K562 (cell line): ENCODE measurements at regions not wholly inside any gene's neighbourhood (a gene's known extent, or its start where the extent isn't known, plus 50 kb on each side); places are given as distances from the start of the nearest gene placed in this dataset.

Source experiments
- ATAC-seq: fragments of 200-7000 bp; cut with Tn5 transposase; 3 replicates; pipeline ENCODE4 v1.9.1; 2020; ENCODE audit warnings: moderate library complexity
- BruUV-seq: library from RNA; stranded (reverse); fragments of 400-500 nt; replicated peaks from 2 replicates; lab custom pipeline; 2021; lab: Mats Ljungman, UMichigan
- CTCF ChIA-PET: fragments of 300-600 bp; formaldehyde crosslinking; extraction: SDS; loops from one replicate; lab custom pipeline; 2021; ENCODE audit warnings: low intra/inter-chr PET ratio; lab: Yijun Ruan, JAX
- POLR2A ChIA-PET: fragments of 300-600, 350-650 bp; sonication (Branson Sonifier 250); formaldehyde crosslinking; extraction: SDS; loops from one replicate; lab custom pipeline; 2021; ENCODE audit warnings: antibody characterized with exemption, inconsistent platforms; lab: Yijun Ruan, JAX
- DNase-seq, 4 experiments: peaks; one replicate each; pipeline versions ENCODE4 v3.0.0 to v3.0.0-alpha.2; 2011 to 2018; ENCODE audit warnings: low spot score in 3 of 4, mixed read lengths in 3 of 4; ENCODE audit errors: extremely low read depth in 1 of 4
- FAIRE-seq: peaks from 2 replicates; lab custom pipeline; 2011; peaks lifted over from hg19 to GRCh38; lab: Jason Lieb, UNC
- H2AFZ ChIP-seq: 2 replicates; pipeline ENCODE4 v1.6.0; 2011; ENCODE audit warnings: low read depth, low read length, control low read depth, inconsistent platforms
- H3K27ac ChIP-seq: fragments of 200-600 bp; 3 replicates; pipeline ENCODE4 v1.8.0; 2011; ENCODE audit warnings: low read depth, mild to moderate bottlenecking, control low read depth, inconsistent platforms, low read length, moderate library complexity, mixed read lengths; ENCODE audit errors: extremely low read depth
- H3K27me3 ChIP-seq, 2 experiments: fragments of 300-600 bp in 1 of 2; 2 replicates in 1 of 2; 3 replicates in 1 of 2; pipeline versions ENCODE4 v1.6.0 to v1.8.0; 2011; ENCODE audit warnings: inconsistent platforms in 2 of 2, low read length in 2 of 2, mild to moderate bottlenecking in 1 of 2, mixed read lengths in 1 of 2, moderate library complexity in 1 of 2; ENCODE audit not compliant: control insufficient read depth in 2 of 2, insufficient read depth in 2 of 2
- H3K36me3 ChIP-seq: fragments of 300-600 bp; 3 replicates; pipeline ENCODE4 v1.8.0; 2011; ENCODE audit warnings: mild to moderate bottlenecking, low read length, inconsistent platforms; ENCODE audit not compliant: control insufficient read depth, insufficient read depth
- H3K4me1 ChIP-seq, 2 experiments: fragments of 200-600 bp in 1 of 2; replicated peaks in 1 of 2; 2 replicates in 1 of 2; 3 replicates in 1 of 2; pipeline versions ENCODE4 v1.5.1 to v1.8.0; 2011; ENCODE audit warnings: inconsistent platforms in 2 of 2, low read length in 2 of 2, mild to moderate bottlenecking in 1 of 2, mixed read lengths in 1 of 2, moderate library complexity in 1 of 2; ENCODE audit not compliant: control insufficient read depth in 2 of 2, insufficient read depth in 2 of 2
- H3K4me2 ChIP-seq: 2 replicates; pipeline ENCODE4 v1.6.1; 2011; ENCODE audit warnings: low read length, control low read depth, inconsistent platforms, mixed read lengths; ENCODE audit not compliant: insufficient read depth
- H3K4me3 ChIP-seq: fragments of 200-600 bp; sonication (generic), shearing (Covaris generic); 2 replicates; pipeline ENCODE4 v1.5.1; 2016; ENCODE audit warnings: control low read depth, inconsistent platforms
- H3K79me2 ChIP-seq: fragments of 200-600 bp; 3 replicates; pipeline ENCODE4 v1.8.0; 2011; ENCODE audit warnings: low read length, inconsistent platforms; ENCODE audit not compliant: control insufficient read depth, insufficient read depth
- H3K9ac ChIP-seq, 2 experiments: 2 replicates each; pipeline versions ENCODE4 v1.6.0 to v1.6.1; 2011; ENCODE audit warnings: low read depth in 2 of 2, low read length in 2 of 2, control low read depth in 1 of 2, inconsistent platforms in 1 of 2, mild to moderate bottlenecking in 1 of 2, mixed read lengths in 1 of 2; ENCODE audit not compliant: insufficient read depth in 1 of 2
- H3K9me1 ChIP-seq: one replicate; pipeline ENCODE4 v1.6.0; 2011; ENCODE audit warnings: inconsistent platforms, mild to moderate bottlenecking, low read length, moderate library complexity; ENCODE audit not compliant: control insufficient read depth, insufficient read depth
- H3K9me3 ChIP-seq: replicated peaks from 2 replicates; pipeline ENCODE4 v1.5.1; 2011; ENCODE audit warnings: low read depth, low read length, inconsistent platforms; ENCODE audit not compliant: control insufficient read depth, insufficient read depth
- H4K20me1 ChIP-seq: replicated peaks from 2 replicates; pipeline ENCODE4 v1.6.1; 2011; ENCODE audit warnings: low read length, inconsistent platforms, mixed read lengths; ENCODE audit not compliant: control insufficient read depth, insufficient read depth
- EP300 ChIP-seq: IDR thresholded peaks from 2 replicates; pipeline ENCODE4 v1.6.1; 2012; ENCODE audit warnings: low read length, improper control_type of control experiment
- NR1H2 ChIP-seq: sonication (generic); formaldehyde crosslinking; IDR thresholded peaks from 2 replicates; pipeline ENCODE4 v1.4.0; 2020; ENCODE audit warnings: mild to moderate bottlenecking, missing genetic modification reagents
- SNRNP70 ChIP-seq: fragments of 200-400 bp; formaldehyde crosslinking; optimal IDR thresholded peaks from 2 replicates; pipeline ENCODE3; 2017; ENCODE audit warnings: low read depth, low read length
- TCFL5 ChIP-seq: fragments of 250-450 bp; sonication (Bioruptor Pico); conservative IDR thresholded peaks from 2 replicates; pipeline ENCODE4 v1.6.1; 2021; ENCODE audit warnings: mild to moderate bottlenecking, moderate library complexity, matching md5 sums
- ZKSCAN1 ChIP-seq: fragments of 150-350 bp; IDR thresholded peaks from 2 replicates; pipeline ENCODE4 v1.6.1; 2016; ENCODE audit warnings: low read depth, low read length
- in situ Hi-C: fragments of 300-500 bp; cut with MboI; formaldehyde crosslinking; loops from 4 replicates; pipeline ENCODE4 v1.15.0; 2018; ENCODE audit warnings: inconsistent platforms, mixed read lengths
- intact Hi-C: fragments of 100-400 bp; cut with micrococcal nuclease; formaldehyde crosslinking; loops from 2 replicates; pipeline ENCODE4 v1.14.2; 2022
- TF ChIP-seq, protein P1 (sequence below): sonication (generic); formaldehyde crosslinking; IDR thresholded peaks from 2 replicates; pipeline ENCODE4 v1.8.1; 2022; ENCODE audit warnings: missing genetic modification reagents
- TF ChIP-seq, protein P2 (sequence below): fragments of 450-650 bp; IDR thresholded peaks from 2 replicates; pipeline ENCODE4 v1.6.1; 2016; ENCODE audit warnings: mild to moderate bottlenecking, moderate library complexity

- TF ChIP-seq TCFL5 (CRISPR knock-in tag), result no peak
These were observed 253.9 kb downstream of the CEMIP2 start (continued) for GRCh38 chr9:71514344-71514975.

DNA sequence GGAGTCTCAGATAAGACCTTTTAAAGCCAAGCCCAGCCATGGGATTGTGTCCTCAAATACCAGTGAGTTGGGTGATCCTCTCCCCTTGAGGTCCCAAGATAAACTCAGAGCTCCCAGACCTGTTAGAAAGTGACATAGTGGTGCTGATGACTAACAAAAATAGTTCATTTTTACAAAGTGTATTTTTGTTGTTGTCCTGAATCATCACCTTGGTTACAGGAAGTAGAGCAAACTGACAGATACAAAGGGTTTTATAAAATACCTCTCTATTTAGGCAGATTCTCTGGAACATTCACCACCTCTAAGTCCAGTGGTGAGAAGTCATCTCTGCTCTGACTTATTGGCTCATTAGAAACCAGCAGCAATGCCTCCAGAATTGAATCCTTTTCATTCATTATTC lies 259.3 kb downstream of the CEMIP2 start:
- Histone ChIP-seq H3K9me3 (no peaks in the 10 kb centered on the region), H3K27ac (no peak overlapping the region), H3K9ac (no peak overlapping the region), H3K36me3 (no peaks in the 10 kb centered on the region), H3K27me3 (no peaks in the 10 kb centered on the region; a peak in 1 of 5 replicates), H4K20me1 (no peaks in the 10 kb centered on the region), H2AFZ (no peak overlapping the region), H3K9me1 (no peaks in the 10 kb centered on the region), H3K4me3 (no peak overlapping the region), H3K4me1 (no peaks in the 10 kb centered on the region), H3K4me2 (no peak overlapping the region), H3K79me2 (no peaks in the 10 kb centered on the region)
- FAIRE-seq (no peak), DNase-seq (no peak), ATAC-seq (no peak)
- in situ Hi-C loops (no loop called here), intact Hi-C loops (no loop called here)
- no TSS peak for BruUV-seq
- ChIA-PET CTCF (no interaction called here), POLR2A (no interaction called here)
- TF ChIP-seq, protein P1, sequence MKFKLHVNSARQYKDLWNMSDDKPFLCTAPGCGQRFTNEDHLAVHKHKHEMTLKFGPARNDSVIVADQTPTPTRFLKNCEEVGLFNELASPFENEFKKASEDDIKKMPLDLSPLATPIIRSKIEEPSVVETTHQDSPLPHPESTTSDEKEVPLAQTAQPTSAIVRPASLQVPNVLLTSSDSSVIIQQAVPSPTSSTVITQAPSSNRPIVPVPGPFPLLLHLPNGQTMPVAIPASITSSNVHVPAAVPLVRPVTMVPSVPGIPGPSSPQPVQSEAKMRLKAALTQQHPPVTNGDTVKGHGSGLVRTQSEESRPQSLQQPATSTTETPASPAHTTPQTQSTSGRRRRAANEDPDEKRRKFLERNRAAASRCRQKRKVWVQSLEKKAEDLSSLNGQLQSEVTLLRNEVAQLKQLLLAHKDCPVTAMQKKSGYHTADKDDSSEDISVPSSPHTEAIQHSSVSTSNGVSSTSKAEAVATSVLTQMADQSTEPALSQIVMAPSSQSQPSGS, result no peak
- no peak for TF ChIP-seq ZKSCAN1
- no peak for TF ChIP-seq EP300
- no peak for TF ChIP-seq NR1H2 (CRISPR knock-in tag)
- TF ChIP-seq, protein P2, sequence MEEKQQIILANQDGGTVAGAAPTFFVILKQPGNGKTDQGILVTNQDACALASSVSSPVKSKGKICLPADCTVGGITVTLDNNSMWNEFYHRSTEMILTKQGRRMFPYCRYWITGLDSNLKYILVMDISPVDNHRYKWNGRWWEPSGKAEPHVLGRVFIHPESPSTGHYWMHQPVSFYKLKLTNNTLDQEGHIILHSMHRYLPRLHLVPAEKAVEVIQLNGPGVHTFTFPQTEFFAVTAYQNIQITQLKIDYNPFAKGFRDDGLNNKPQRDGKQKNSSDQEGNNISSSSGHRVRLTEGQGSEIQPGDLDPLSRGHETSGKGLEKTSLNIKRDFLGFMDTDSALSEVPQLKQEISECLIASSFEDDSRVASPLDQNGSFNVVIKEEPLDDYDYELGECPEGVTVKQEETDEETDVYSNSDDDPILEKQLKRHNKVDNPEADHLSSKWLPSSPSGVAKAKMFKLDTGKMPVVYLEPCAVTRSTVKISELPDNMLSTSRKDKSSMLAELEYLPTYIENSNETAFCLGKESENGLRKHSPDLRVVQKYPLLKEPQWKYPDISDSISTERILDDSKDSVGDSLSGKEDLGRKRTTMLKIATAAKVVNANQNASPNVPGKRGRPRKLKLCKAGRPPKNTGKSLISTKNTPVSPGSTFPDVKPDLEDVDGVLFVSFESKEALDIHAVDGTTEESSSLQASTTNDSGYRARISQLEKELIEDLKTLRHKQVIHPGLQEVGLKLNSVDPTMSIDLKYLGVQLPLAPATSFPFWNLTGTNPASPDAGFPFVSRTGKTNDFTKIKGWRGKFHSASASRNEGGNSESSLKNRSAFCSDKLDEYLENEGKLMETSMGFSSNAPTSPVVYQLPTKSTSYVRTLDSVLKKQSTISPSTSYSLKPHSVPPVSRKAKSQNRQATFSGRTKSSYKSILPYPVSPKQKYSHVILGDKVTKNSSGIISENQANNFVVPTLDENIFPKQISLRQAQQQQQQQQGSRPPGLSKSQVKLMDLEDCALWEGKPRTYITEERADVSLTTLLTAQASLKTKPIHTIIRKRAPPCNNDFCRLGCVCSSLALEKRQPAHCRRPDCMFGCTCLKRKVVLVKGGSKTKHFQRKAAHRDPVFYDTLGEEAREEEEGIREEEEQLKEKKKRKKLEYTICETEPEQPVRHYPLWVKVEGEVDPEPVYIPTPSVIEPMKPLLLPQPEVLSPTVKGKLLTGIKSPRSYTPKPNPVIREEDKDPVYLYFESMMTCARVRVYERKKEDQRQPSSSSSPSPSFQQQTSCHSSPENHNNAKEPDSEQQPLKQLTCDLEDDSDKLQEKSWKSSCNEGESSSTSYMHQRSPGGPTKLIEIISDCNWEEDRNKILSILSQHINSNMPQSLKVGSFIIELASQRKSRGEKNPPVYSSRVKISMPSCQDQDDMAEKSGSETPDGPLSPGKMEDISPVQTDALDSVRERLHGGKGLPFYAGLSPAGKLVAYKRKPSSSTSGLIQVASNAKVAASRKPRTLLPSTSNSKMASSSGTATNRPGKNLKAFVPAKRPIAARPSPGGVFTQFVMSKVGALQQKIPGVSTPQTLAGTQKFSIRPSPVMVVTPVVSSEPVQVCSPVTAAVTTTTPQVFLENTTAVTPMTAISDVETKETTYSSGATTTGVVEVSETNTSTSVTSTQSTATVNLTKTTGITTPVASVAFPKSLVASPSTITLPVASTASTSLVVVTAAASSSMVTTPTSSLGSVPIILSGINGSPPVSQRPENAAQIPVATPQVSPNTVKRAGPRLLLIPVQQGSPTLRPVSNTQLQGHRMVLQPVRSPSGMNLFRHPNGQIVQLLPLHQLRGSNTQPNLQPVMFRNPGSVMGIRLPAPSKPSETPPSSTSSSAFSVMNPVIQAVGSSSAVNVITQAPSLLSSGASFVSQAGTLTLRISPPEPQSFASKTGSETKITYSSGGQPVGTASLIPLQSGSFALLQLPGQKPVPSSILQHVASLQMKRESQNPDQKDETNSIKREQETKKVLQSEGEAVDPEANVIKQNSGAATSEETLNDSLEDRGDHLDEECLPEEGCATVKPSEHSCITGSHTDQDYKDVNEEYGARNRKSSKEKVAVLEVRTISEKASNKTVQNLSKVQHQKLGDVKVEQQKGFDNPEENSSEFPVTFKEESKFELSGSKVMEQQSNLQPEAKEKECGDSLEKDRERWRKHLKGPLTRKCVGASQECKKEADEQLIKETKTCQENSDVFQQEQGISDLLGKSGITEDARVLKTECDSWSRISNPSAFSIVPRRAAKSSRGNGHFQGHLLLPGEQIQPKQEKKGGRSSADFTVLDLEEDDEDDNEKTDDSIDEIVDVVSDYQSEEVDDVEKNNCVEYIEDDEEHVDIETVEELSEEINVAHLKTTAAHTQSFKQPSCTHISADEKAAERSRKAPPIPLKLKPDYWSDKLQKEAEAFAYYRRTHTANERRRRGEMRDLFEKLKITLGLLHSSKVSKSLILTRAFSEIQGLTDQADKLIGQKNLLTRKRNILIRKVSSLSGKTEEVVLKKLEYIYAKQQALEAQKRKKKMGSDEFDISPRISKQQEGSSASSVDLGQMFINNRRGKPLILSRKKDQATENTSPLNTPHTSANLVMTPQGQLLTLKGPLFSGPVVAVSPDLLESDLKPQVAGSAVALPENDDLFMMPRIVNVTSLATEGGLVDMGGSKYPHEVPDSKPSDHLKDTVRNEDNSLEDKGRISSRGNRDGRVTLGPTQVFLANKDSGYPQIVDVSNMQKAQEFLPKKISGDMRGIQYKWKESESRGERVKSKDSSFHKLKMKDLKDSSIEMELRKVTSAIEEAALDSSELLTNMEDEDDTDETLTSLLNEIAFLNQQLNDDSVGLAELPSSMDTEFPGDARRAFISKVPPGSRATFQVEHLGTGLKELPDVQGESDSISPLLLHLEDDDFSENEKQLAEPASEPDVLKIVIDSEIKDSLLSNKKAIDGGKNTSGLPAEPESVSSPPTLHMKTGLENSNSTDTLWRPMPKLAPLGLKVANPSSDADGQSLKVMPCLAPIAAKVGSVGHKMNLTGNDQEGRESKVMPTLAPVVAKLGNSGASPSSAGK, result no peak
- no peak for TF ChIP-seq SNRNP70
